Activated T-cell treated with anti-CD3 and anti-CD28 coated beads, Interleukin-2, amount 50 U/mL, for 24 hours (primary cell): ENCODE measurements at regions not wholly inside any gene's neighbourhood (a gene's known extent, or its start where the extent isn't known, plus 50 kb on each side); places are given as distances from the start of the nearest gene placed in this dataset.

Experiments used
- DNase-seq: peaks from one replicate; pipeline ENCODE4 v3.0.0-alpha.2; 2020
- H3K27ac Mint-ChIP-seq: 2 replicates; pipeline ENCODE4 v1.8.0; 2020; ENCODE audit warnings: mild to moderate bottlenecking, mixed read lengths
- H3K27me3 Mint-ChIP-seq: 2 replicates; pipeline ENCODE4 v1.8.0; 2020; ENCODE audit warnings: mixed read lengths
- H3K36me3 Mint-ChIP-seq: 2 replicates; pipeline ENCODE4 v1.8.0; 2020; ENCODE audit warnings: low read depth, mixed read lengths
- H3K4me1 Mint-ChIP-seq: 2 replicates; pipeline ENCODE4 v1.8.0; 2020; ENCODE audit warnings: low read depth, mixed read lengths
- H3K4me3 Mint-ChIP-seq: 2 replicates; pipeline ENCODE4 v1.8.0; 2020; ENCODE audit warnings: mild to moderate bottlenecking, moderate library complexity, mixed read lengths
- H3K9me3 Mint-ChIP-seq: 2 replicates; pipeline ENCODE4 v1.8.0; 2020; ENCODE audit warnings: mixed read lengths

- peaks cover 10% of the 10 kb centered on the region for H3K4me1 Mint-ChIP-seq
- no peaks in the 10 kb centered on the region for H3K27me3 Mint-ChIP-seq
- no peak overlapping the region for H3K27ac Mint-ChIP-seq
- DNase-seq: no peak
- H3K36me3 Mint-ChIP-seq: no peaks in the 10 kb centered on the region
- H3K9me3 Mint-ChIP-seq: no peaks in the 10 kb centered on the region
- H3K4me3 Mint-ChIP-seq: no peak overlapping the region
Measured at GRCh38 chr4:104772849-104773248, 278.2 kb upstream of the CXXC4 start.

DNA sequence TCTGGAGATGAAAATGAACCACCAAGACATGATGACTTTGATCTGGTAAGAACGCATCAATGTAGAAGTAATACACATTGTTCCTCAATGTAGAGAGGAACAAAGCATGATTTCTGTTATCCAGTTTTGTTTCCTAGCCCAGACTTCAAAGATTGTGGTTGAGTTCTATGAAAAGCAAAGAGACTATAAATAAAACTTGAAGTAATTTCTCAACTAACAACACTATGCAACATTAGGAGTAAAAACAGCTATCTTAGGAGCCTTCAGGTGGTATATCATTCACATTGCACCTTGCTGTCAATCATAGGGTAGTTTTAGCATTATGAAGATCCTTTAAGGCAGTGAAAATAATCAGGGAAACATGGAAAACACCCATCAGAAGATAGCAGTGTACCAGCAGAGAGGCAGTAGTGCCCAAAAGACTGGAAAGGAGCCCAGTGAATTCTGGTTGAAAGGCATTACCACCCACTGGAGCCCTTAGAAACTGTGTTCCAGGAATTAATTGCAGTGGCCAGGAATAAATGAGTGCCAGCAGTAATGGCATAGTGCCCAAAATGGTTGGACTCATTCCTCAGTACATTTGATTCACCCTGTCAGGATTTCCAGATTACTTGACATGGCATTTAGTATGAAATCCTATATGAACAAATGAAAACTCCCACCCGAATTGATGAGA, 300.7 kb upstream of the CXXC4 start:
- no peak overlapping the region for H3K27ac Mint-ChIP-seq
- H3K4me1 Mint-ChIP-seq: no peaks in the 10 kb centered on the region
- no peak for DNase-seq
- H3K4me3 Mint-ChIP-seq: no peak overlapping the region
- no peaks in the 10 kb centered on the region for H3K36me3 Mint-ChIP-seq
- H3K27me3 Mint-ChIP-seq: peaks cover 5% of the 10 kb centered on the region
- H3K9me3 Mint-ChIP-seq: no peaks in the 10 kb centered on the region

DNA sequence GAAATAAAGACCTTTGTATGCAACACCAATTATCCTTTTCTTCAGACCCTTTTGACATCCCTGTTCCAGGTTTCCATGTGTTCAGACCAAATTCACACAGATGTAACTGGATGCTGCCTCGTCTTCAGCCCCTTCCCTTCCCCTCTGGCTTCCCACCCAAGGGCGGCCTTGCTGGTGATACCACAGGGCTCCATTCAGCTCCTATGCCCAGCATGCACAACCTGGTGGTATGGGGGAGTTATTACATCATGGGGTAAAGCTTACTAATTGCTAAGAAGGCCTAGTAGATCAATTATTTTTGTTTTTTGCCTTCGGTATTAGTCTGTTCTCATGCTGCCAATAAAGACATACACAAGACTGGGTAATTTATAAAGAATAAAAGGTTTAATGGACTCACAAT, 317.0 kb upstream of the CXXC4 start:
- H3K27me3 Mint-ChIP-seq: no peaks in the 10 kb centered on the region
- DNase-seq: no peak
- H3K4me1 Mint-ChIP-seq: no peaks in the 10 kb centered on the region
- no peaks in the 10 kb centered on the region for H3K36me3 Mint-ChIP-seq
- H3K27ac Mint-ChIP-seq: no peak overlapping the region
- H3K4me3 Mint-ChIP-seq: no peak overlapping the region
- no peaks in the 10 kb centered on the region for H3K9me3 Mint-ChIP-seq

GRCh38 chr4:104815665-104816064, 321.0 kb upstream of the CXXC4 start:
- Mint-ChIP-seq H3K27ac (no peak overlapping the region), H3K36me3 (no peaks in the 10 kb centered on the region), H3K4me1 (no peaks in the 10 kb centered on the region), H3K27me3 (no peaks in the 10 kb centered on the region), H3K4me3 (no peak overlapping the region), H3K9me3 (no peaks in the 10 kb centered on the region)
- DNase-seq: no peak

DNA sequence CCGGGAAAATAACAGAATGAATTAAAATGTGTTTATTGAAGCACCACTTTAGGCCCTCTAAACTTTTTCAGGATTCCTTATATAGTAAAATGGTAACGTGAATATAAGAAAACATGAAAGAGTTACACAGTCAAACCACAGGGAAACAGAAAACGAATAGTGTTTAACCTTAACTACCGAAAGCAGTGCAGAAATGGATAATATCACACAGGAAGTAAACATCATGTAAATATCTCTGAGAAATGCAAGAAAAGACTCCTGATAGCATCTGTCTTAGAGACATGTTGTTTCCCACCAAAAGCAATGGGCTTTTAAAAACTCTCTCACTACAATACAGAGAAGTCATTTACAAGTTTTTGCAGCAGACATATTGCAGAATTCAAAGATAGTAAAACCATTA, 323.9 kb upstream of the CXXC4 start:
- Mint-ChIP-seq H3K27ac (no peak overlapping the region), H3K4me1 (no peaks in the 10 kb centered on the region), H3K9me3 (no peaks in the 10 kb centered on the region), H3K4me3 (no peak overlapping the region), H3K27me3 (no peaks in the 10 kb centered on the region), H3K36me3 (no peaks in the 10 kb centered on the region)
- DNase-seq: no peak

DNA sequence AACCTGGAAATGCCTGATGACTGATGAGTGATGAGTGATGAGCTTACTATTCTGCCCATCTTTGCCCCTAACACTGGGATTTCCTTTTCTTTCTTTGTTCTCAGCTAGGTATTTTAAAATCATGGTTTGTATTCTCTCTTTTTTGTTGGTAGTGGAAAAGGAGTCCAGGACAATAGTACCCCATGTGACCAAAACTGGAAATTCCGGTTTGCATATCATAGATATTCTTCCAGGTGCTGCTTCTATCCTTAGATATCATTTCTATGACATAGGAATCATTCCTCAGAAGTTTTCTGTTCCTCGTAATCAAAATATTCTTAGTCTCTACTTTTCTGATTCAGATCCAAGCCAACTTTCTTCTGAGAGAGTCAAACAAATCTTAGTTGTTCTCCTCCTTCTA, 320.5 kb upstream of the TET2 start:
- peaks cover 5% of the 10 kb centered on the region for H3K27me3 Mint-ChIP-seq
- no peaks in the 10 kb centered on the region for H3K36me3 Mint-ChIP-seq
- H3K4me1 Mint-ChIP-seq: no peaks in the 10 kb centered on the region

GRCh38 chr4:104829761-104830160, 316.9 kb upstream of the TET2 start:
- Mint-ChIP-seq H3K4me1 (no peaks in the 10 kb centered on the region), H3K36me3 (no peaks in the 10 kb centered on the region), H3K9me3 (no peaks in the 10 kb centered on the region), H3K4me3 (no peak overlapping the region), H3K27me3 (peaks cover 5% of the 10 kb centered on the region), H3K27ac (no peak overlapping the region)
- no peak for DNase-seq

More for the DNA sequence above, 320.5 kb upstream of the TET2 start:
- no peak overlapping the region for H3K4me3 Mint-ChIP-seq
- no peak overlapping the region for H3K27ac Mint-ChIP-seq
- DNase-seq: no peak
- no peaks in the 10 kb centered on the region for H3K9me3 Mint-ChIP-seq

- H3K27ac Mint-ChIP-seq: no peak overlapping the region
- DNase-seq: no peak
- no peaks in the 10 kb centered on the region for H3K4me1 Mint-ChIP-seq
- H3K36me3 Mint-ChIP-seq: no peaks in the 10 kb centered on the region
- H3K4me3 Mint-ChIP-seq: no peak overlapping the region
- H3K9me3 Mint-ChIP-seq: no peaks in the 10 kb centered on the region
- no peaks in the 10 kb centered on the region for H3K27me3 Mint-ChIP-seq
Measured at GRCh38 chr4:104848597-104849225, 298.0 kb upstream of the TET2 start.

- Mint-ChIP-seq H3K27me3 (peaks cover 3% of the 10 kb centered on the region), H3K4me3 (no peak overlapping the region), H3K36me3 (no peaks in the 10 kb centered on the region), H3K9me3 (no peaks in the 10 kb centered on the region), H3K27ac (no peak overlapping the region), H3K4me1 (no peaks in the 10 kb centered on the region)
- no peak for DNase-seq
Measured at GRCh38 chr4:104859601-104860237, 287.0 kb upstream of the TET2 start.

- Mint-ChIP-seq H3K4me1 (no peaks in the 10 kb centered on the region), H3K9me3 (no peaks in the 10 kb centered on the region), H3K4me3 (no peak overlapping the region), H3K27ac (no peak overlapping the region), H3K36me3 (no peaks in the 10 kb centered on the region), H3K27me3 (peaks cover 3% of the 10 kb centered on the region)
- no peak for DNase-seq
Measured at GRCh38 chr4:104860238-104861123, 286.2 kb upstream of the TET2 start.

DNA sequence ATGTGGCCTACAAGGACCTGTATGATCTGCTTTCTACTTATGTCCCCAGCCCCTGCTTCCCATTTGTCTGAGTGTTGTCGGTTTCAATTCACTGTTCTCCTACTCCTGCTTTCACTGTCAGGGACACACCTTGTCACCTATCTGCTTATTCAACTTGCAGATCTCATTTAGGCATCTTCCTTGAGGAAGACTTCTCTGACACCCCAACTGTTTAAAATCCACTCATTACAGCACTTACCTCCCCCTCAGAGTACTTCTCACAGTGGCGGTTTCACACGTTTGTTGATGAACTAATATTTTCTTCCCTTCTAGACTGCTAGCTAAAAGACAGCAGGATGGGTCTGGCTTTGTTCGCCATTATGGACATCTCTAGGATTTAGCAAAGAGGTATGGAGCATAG, 279.9 kb upstream of the TET2 start:
- Mint-ChIP-seq H3K4me1 (no peaks in the 10 kb centered on the region), H3K36me3 (no peaks in the 10 kb centered on the region), H3K27ac (no peak overlapping the region), H3K27me3 (peaks cover 11% of the 10 kb centered on the region), H3K9me3 (no peaks in the 10 kb centered on the region), H3K4me3 (no peak overlapping the region)
- DNase-seq: no peak

GRCh38 chr4:104868533-104868932, 278.1 kb upstream of the TET2 start:
- H3K27ac Mint-ChIP-seq: no peak overlapping the region
- no peak for DNase-seq

GRCh38 chr4:104868958-104869357, 277.7 kb upstream of the TET2 start:
- no peaks in the 10 kb centered on the region for H3K9me3 Mint-ChIP-seq
- H3K4me1 Mint-ChIP-seq: no peaks in the 10 kb centered on the region
- H3K36me3 Mint-ChIP-seq: no peaks in the 10 kb centered on the region
- no peak for DNase-seq
- H3K27me3 Mint-ChIP-seq: peaks cover 13% of the 10 kb centered on the region
- no peak overlapping the region for H3K27ac Mint-ChIP-seq
- no peak overlapping the region for H3K4me3 Mint-ChIP-seq

More at GRCh38 chr4:104868533-104868932, 278.1 kb upstream of the TET2 start:
- H3K27me3 Mint-ChIP-seq: peaks cover 13% of the 10 kb centered on the region
- H3K4me1 Mint-ChIP-seq: no peaks in the 10 kb centered on the region
- no peak overlapping the region for H3K4me3 Mint-ChIP-seq
- H3K9me3 Mint-ChIP-seq: no peaks in the 10 kb centered on the region
- H3K36me3 Mint-ChIP-seq: no peaks in the 10 kb centered on the region

DNA sequence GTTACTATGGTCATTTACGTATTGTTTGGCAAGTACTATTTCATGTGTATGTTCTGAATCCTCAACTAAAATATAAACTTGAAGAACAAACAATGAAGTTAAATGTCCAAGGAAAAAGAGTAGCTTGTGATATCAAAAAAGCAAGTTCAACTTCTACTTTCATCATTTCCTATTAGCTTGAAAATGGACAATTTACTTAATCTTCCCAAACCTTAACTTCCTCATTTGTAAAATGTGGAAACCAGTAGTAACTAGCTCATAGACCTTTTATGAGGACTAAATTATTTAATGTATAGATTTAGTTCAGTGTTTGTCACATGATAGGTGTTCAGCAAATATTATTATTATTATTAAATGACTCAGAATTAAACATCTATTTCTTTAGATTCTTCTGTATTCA, 276.8 kb upstream of the TET2 start:
- Mint-ChIP-seq H3K4me1 (no peaks in the 10 kb centered on the region), H3K27me3 (peaks cover 13% of the 10 kb centered on the region)

More for the DNA sequence above, 276.8 kb upstream of the TET2 start:
- H3K9me3 Mint-ChIP-seq: no peaks in the 10 kb centered on the region
- H3K4me3 Mint-ChIP-seq: no peak overlapping the region
- H3K36me3 Mint-ChIP-seq: no peaks in the 10 kb centered on the region
- H3K27ac Mint-ChIP-seq: no peak overlapping the region
- no peak for DNase-seq
